WERI-Rb-1 (cell line): ENCODE measurements at regions not wholly inside any gene's neighbourhood (a gene's known extent, or its start where the extent isn't known, plus 50 kb on each side); places are given as distances from the start of the nearest gene placed in this dataset.

ENCODE experiments used
- DNase-seq: peaks from one replicate; pipeline ENCODE4 v3.0.0-alpha.2; 2020
- H3K27ac ChIP-seq: fragments of 250-450 bp; sonication (Bioruptor Pico); 2 replicates; pipeline ENCODE4 v1.5.1; 2020; ENCODE audit warnings: mild to moderate bottlenecking, moderate library complexity
- H3K27me3 ChIP-seq: fragments of 250-450 bp; sonication (Bioruptor Pico); 2 replicates; pipeline ENCODE4 v1.5.1; 2021; ENCODE audit warnings: mild to moderate bottlenecking, low read depth, moderate library complexity; ENCODE audit not compliant: insufficient read depth, severe bottlenecking
- H3K36me3 ChIP-seq: fragments of 250-450 bp; sonication (Bioruptor Pico); 2 replicates; pipeline ENCODE4 v1.5.1; 2020; ENCODE audit warnings: mild to moderate bottlenecking, moderate library complexity
- H3K4me3 ChIP-seq: 2 replicates; pipeline ENCODE4 v1.5.1; 2011; ENCODE audit warnings: low read depth, mild to moderate bottlenecking, control low read depth, low read length
- H3K9me3 ChIP-seq: fragments of 250-450 bp; sonication (Bioruptor Pico); 2 replicates; pipeline ENCODE4 v1.5.1; 2021; ENCODE audit warnings: mild to moderate bottlenecking, moderate library complexity; ENCODE audit not compliant: severe bottlenecking
- CTCF ChIP-seq: IDR thresholded peaks from 2 replicates; pipeline ENCODE4 v1.5.1; 2011; ENCODE audit warnings: low read depth, mild to moderate bottlenecking, control low read depth, inconsistent platforms, low read length

GRCh38 chr1:95916616-95917015 lies 682.6 kb downstream of the RWDD3 start:
- TF ChIP-seq CTCF, result peak; percentile 55
- H3K27ac ChIP-seq, result no peak overlapping the region
- no peak overlapping the region for H3K4me3 ChIP-seq
- no peaks in the 10 kb centered on the region for H3K27me3 ChIP-seq
- DNase-seq, result no peak
- H3K9me3 ChIP-seq, result no peaks in the 10 kb centered on the region
- H3K36me3 ChIP-seq, result no peaks in the 10 kb centered on the region

DNA sequence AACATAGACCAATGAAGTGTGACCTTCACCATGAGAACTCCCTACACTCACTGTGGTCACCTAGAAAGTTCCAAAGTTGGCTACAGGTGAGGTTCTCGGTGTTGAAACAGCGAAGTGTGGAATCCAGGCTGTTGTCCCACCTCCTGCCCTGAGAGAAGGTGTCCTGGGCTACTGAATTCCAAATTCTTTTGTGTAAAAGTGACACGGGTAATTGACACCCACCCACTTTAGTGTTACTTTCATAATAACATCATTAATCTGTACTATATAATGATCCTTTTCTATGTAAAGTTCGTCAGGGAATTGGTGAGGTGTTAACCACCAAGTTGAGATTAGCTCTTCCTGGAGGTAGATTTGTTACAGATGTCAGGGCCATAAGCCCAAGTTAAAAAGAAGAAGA lies 690.7 kb downstream of the RWDD3 start:
- TF ChIP-seq CTCF, result no peak

GRCh38 chr1:95926331-95926730 lies 692.3 kb downstream of the RWDD3 start:
- Histone ChIP-seq H3K27ac (no peak overlapping the region), H3K36me3 (no peaks in the 10 kb centered on the region), H3K27me3 (no peaks in the 10 kb centered on the region), H3K9me3 (no peaks in the 10 kb centered on the region), H3K4me3 (no peak overlapping the region)
- DNase-seq, result no peak
- no peak for TF ChIP-seq CTCF

More for the DNA sequence above, 690.7 kb downstream of the RWDD3 start:
- no peaks in the 10 kb centered on the region for H3K9me3 ChIP-seq
- no peaks in the 10 kb centered on the region for H3K36me3 ChIP-seq
- no peak overlapping the region for H3K4me3 ChIP-seq
- no peaks in the 10 kb centered on the region for H3K27me3 ChIP-seq
- DNase-seq, result no peak
- H3K27ac ChIP-seq, result no peak overlapping the region

DNA sequence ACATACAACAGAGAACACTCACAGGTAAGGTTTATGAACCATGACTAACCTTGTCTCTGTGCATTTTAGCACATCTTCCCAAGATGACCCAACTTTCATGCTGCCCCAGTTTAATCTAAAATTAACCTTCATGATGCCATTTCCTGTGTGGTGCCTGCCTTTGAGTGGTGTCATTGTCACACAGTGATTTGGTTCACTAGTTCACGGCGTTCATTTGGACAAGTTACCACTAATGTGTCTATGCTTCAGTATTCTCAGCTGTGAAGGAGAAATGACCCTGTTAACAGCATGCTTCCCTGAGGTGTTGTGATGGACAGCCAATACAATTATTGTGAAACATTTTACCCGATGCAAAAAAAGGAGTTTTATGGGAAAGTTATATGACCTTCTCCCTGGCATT lies 693.1 kb downstream of the RWDD3 start:
- H3K9me3 ChIP-seq, result no peaks in the 10 kb centered on the region
- no peaks in the 10 kb centered on the region for H3K27me3 ChIP-seq
- no peaks in the 10 kb centered on the region for H3K36me3 ChIP-seq
- no peak overlapping the region for H3K4me3 ChIP-seq
- TF ChIP-seq CTCF, result no peak
- no peak overlapping the region for H3K27ac ChIP-seq
- no peak for DNase-seq

- Histone ChIP-seq H3K36me3 (no peaks in the 10 kb centered on the region), H3K4me3 (no peak overlapping the region), H3K9me3 (no peaks in the 10 kb centered on the region), H3K27me3 (no peaks in the 10 kb centered on the region), H3K27ac (no peak overlapping the region)
- DNase-seq, result no peak
- no peak for TF ChIP-seq CTCF
Measured at GRCh38 chr1:95935719-95936118, 701.7 kb downstream of the RWDD3 start.

DNA sequence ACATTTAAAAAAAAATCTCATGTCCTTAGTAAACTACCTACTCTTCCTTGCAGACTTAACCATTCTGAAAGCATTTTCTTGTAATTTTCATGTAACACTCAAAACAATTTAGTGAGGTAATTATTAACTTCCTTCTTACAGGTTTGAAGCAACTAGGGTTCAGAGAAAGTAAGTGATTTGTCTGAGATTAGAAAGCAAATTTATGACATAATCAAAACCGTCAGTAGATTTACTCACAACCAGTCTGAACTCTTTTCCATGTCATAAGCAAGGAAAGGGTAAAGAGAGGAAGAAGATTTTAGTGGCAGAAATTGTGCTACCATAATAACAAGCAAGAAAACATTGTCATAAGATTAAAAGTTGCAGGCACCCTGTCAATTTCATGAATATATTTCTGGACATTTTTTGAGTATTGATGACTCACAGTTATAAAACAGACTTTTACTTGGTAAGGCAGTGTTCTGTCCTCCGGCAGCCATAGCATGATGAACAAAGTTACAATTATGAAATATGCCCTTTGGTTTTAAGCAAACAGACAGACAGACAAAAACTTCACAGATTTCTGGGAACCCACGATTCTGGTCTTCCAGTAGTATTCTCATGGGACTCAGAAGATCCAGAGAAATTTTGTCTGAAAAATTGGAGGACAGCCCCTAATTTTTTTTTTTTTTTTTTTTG lies 707.2 kb downstream of the RWDD3 start:
- no peak for DNase-seq
- Histone ChIP-seq H3K4me3 (no peak overlapping the region), H3K9me3 (no peaks in the 10 kb centered on the region), H3K27ac (no peak overlapping the region), H3K27me3 (no peaks in the 10 kb centered on the region), H3K36me3 (no peaks in the 10 kb centered on the region)
- no peak for TF ChIP-seq CTCF
